Body of pancreas (tissue), 4 donors: ENCODE measurements at regions not wholly inside any gene's neighbourhood (a gene's known extent, or its start where the extent isn't known, plus 50 kb on each side); places are given as distances from the start of the nearest gene placed in this dataset.
"Not testable (repeated sequence)": the region's sequence is repeated elsewhere in the genome, so short reads cannot be mapped to it uniquely, and the experiment has no call there.

Experiments used
- ATAC-seq: fragments of 150-250 bp; one replicate; pipeline ENCODE4 v1.9.1; 2016
- DNase-seq, 4 donors: peaks; one replicate each; pipeline ENCODE4 v3.0.0-alpha.2; 2019
- H3K27ac ChIP-seq, 4 donors: fragments of 200-600 bp; sonication (generic); 1 replicate in 3 of 4; 2 replicates in 1 of 4; pipeline versions ENCODE4 v1.5.1 to v1.6.1; 2016 to 2019; ENCODE audit warnings: mild to moderate bottlenecking in 1 of 4, mixed read lengths in 1 of 4, moderate library complexity in 1 of 4
- H3K27me3 ChIP-seq, 2 donors: fragments of 200-600 bp; sonication (generic); one replicate each; pipeline ENCODE4 v1.6.0; 2016; ENCODE audit warnings: mild to moderate bottlenecking in 1 of 2
- H3K36me3 ChIP-seq, 2 donors: fragments of 200-600 bp; sonication (generic); replicated peaks in 1 of 2; 2 replicates each; pipeline ENCODE4 v1.5.1; 2016; ENCODE audit warnings: low read depth in 2 of 2; ENCODE audit not compliant: insufficient read depth in 1 of 2
- H3K4me1 ChIP-seq: fragments of 200-600 bp; sonication (generic); one replicate; pipeline ENCODE4 v1.6.0; 2016
- H3K4me3 ChIP-seq, 2 donors: fragments of 200-600 bp; sonication (generic); 1 replicate in 1 of 2; 2 replicates in 1 of 2; pipeline ENCODE4 v1.5.1; 2016 to 2019
- H3K9me3 ChIP-seq, 3 donors: fragments of 200-600 bp; sonication (generic); 1 replicate in 2 of 3; 2 replicates in 1 of 3; pipeline ENCODE4 v1.5.1; 2016
- CTCF ChIP-seq, 7 experiments: fragments of 450-650 bp in 4 of 7; fragments of 200-600 bp in 3 of 7; sonication (generic) in 3 of 7; IDR thresholded peaks; one replicate each; pipeline ENCODE4 v1.5.1; 2016 to 2019; ENCODE audit warnings: antibody characterized with exemption in 7 of 7
- POLR2A ChIP-seq, 3 donors: fragments of 450-650 bp; IDR thresholded peaks; one replicate each; pipeline ENCODE4 v1.6.1; 2016; ENCODE audit warnings: antibody characterized with exemption in 3 of 3, mild to moderate bottlenecking in 2 of 3
- WGBS, 2 donors: methylation state at CpG; one replicate each; pipeline ENCODE4 v1.1.5; 2017; 5-methylcytosine and 5-hydroxymethylcytosine counted together
- intact Hi-C: fragments of 100-400 bp; cut with DNase I; formaldehyde crosslinking; loops from one replicate; pipeline ENCODE4 v1.15.1; 2023

GRCh38 chr14:83071888-83072501 is 1538.3 kb upstream of the SEL1L start:
- ATAC-seq (no peak), DNase-seq (no peak)
- 49% methylated on average over 5 of the region's 5 CpGs for WGBS, 2 donors
- Histone ChIP-seq H3K4me3 (no peak overlapping the region), H3K36me3 (no peaks in the 10 kb centered on the region), H3K4me1 (no peaks in the 10 kb centered on the region), H3K27ac (no peak overlapping the region), H3K27me3 (no peaks in the 10 kb centered on the region), H3K9me3 (no peaks in the 10 kb centered on the region)
- TF ChIP-seq POLR2A (IDR thresholded peaks at IDR 0.05): no peak
- peak in 6 of 7 experiments; percentile 20 to 56 (median 35) for TF ChIP-seq CTCF (IDR thresholded peaks at IDR 0.05)
- intact Hi-C loops: no loop called here

GRCh38 chr14:83085136-83085535 is 1551.5 kb upstream of the SEL1L start:
- Histone ChIP-seq H3K9me3 (no peaks in the 10 kb centered on the region), H3K4me1 (no peaks in the 10 kb centered on the region), H3K4me3 (no peak overlapping the region), H3K36me3 (no peaks in the 10 kb centered on the region), H3K27me3 (no peaks in the 10 kb centered on the region), H3K27ac (no peak overlapping the region)
- intact Hi-C loops: no loop called here
- no peak for DNase-seq
- WGBS, 2 donors: 65 to 82% methylated on average over 4 of the region's 4 CpGs
- TF ChIP-seq CTCF (IDR thresholded peaks at IDR 0.05) (no peak), POLR2A (IDR thresholded peaks at IDR 0.05) (no peak)
- ATAC-seq: no peak

- TF ChIP-seq CTCF (IDR thresholded peaks at IDR 0.05) (no peak), POLR2A (IDR thresholded peaks at IDR 0.05) (no peak)
- Histone ChIP-seq H3K4me1 (no peaks in the 10 kb centered on the region), H3K27ac (no peak overlapping the region), H3K36me3 (no peaks in the 10 kb centered on the region), H3K9me3 (no peaks in the 10 kb centered on the region), H3K27me3 (no peaks in the 10 kb centered on the region), H3K4me3 (no peak overlapping the region)
- no peak for ATAC-seq
- 30 to 38% methylated on average over 1 of the region's 1 CpG for WGBS, 2 donors
- intact Hi-C loops: no loop called here
- DNase-seq: no peak
These were observed 1552.1 kb upstream of the SEL1L start for GRCh38 chr14:83085725-83086124.

- intact Hi-C loops, DNase-seq: not testable (repeated sequence)
These were observed 1558.6 kb upstream of the SEL1L start for GRCh38 chr14:83091991-83092956.

GRCh38 chr14:83096092-83096491 is 1562.4 kb upstream of the SEL1L start:
- Histone ChIP-seq H3K27me3 (no peaks in the 10 kb centered on the region), H3K36me3 (no peaks in the 10 kb centered on the region), H3K27ac (no peak overlapping the region), H3K9me3 (no peaks in the 10 kb centered on the region), H3K4me1 (no peaks in the 10 kb centered on the region), H3K4me3 (no peak overlapping the region)
- no peak for ATAC-seq
- TF ChIP-seq POLR2A (IDR thresholded peaks at IDR 0.05) (no peak), CTCF (IDR thresholded peaks at IDR 0.05) (no peak)
- intact Hi-C loops: no loop called here
- no peak for DNase-seq
- 84 to 92% methylated on average over 1 of the region's 1 CpG for WGBS, 2 donors

More at GRCh38 chr14:83091991-83092956, 1558.6 kb upstream of the SEL1L start:
- ATAC-seq, H3K27ac ChIP-seq, H3K36me3 ChIP-seq, H3K4me3 ChIP-seq, H3K27me3 ChIP-seq, H3K4me1 ChIP-seq, H3K9me3 ChIP-seq: not testable (repeated sequence)
- 20 to 42% methylated on average over 9 to 36 of the region's 47 CpGs for WGBS, 2 donors
